Liver (tissue), 3 donors: ENCODE measurements at regions not wholly inside any gene's neighbourhood (a gene's known extent, or its start where the extent isn't known, plus 50 kb on each side); places are given as distances from the start of the nearest gene placed in this dataset.
"Not testable (repeated sequence)": the region's sequence is repeated elsewhere in the genome, so short reads cannot be mapped to it uniquely, and the experiment has no call there.

Experiments used
- CTCF ChIP-seq: fragments of 150-350 bp; IDR thresholded peaks from 2 replicates; pipeline ENCODE4 v1.5.1; 2017; ENCODE audit warnings: improper control_type of control experiment, low read depth, low read length; ENCODE audit not compliant: missing input control
- FOXA1 ChIP-seq: IDR thresholded peaks from 2 replicates; pipeline ENCODE4 v1.6.1; 2016; ENCODE audit warnings: antibody characterized with exemption
- GABPA ChIP-seq, 2 donors: IDR thresholded peaks in 1 of 2; conservative IDR thresholded peaks in 1 of 2; 2 replicates each; pipeline ENCODE4 v1.6.1; 2016; ENCODE audit warnings: antibody characterized with exemption in 2 of 2, mild to moderate bottlenecking in 1 of 2, moderate library complexity in 1 of 2
- JUND ChIP-seq, 2 donors: IDR thresholded peaks; 2 replicates each; pipeline ENCODE4 v1.6.1; 2016; ENCODE audit warnings: antibody characterized with exemption in 2 of 2
- NR2F2 ChIP-seq: IDR thresholded peaks from 2 replicates; pipeline ENCODE4 v1.6.1; 2016; ENCODE audit warnings: antibody characterized with exemption
- RAD21 ChIP-seq, 2 donors: IDR thresholded peaks; 2 replicates each; pipeline ENCODE4 v1.6.1; 2016; ENCODE audit warnings: antibody characterized with exemption in 2 of 2, mild to moderate bottlenecking in 2 of 2
- RXRA ChIP-seq, 2 donors: IDR thresholded peaks; 2 replicates each; pipeline ENCODE4 v1.6.1; 2017 to 2018; ENCODE audit warnings: antibody characterized with exemption in 2 of 2, mild to moderate bottlenecking in 1 of 2
- SP1 ChIP-seq: IDR thresholded peaks from 2 replicates; pipeline ENCODE4 v1.6.1; 2018; ENCODE audit warnings: antibody characterized with exemption, mild to moderate bottlenecking
- TAF1 ChIP-seq: conservative IDR thresholded peaks from 2 replicates; pipeline ENCODE4 v1.6.1; 2016; ENCODE audit warnings: antibody characterized with exemption, mild to moderate bottlenecking
- YY1 ChIP-seq: IDR thresholded peaks from 2 replicates; pipeline ENCODE4 v1.6.1; 2016; ENCODE audit warnings: antibody characterized with exemption, mild to moderate bottlenecking
- ZBTB33 ChIP-seq: IDR thresholded peaks from 2 replicates; pipeline ENCODE4 v1.6.1; 2016; ENCODE audit warnings: antibody characterized with exemption
- TF ChIP-seq, protein P1 (sequence below): IDR thresholded peaks from 2 replicates; pipeline ENCODE4 v1.6.1; 2016; ENCODE audit warnings: antibody characterized with exemption, mild to moderate bottlenecking
- TF ChIP-seq, protein P2 (sequence below): IDR thresholded peaks from 2 replicates; pipeline ENCODE4 v1.6.1; 2016; ENCODE audit warnings: antibody characterized with exemption
- TF ChIP-seq, protein P3 (sequence below): IDR thresholded peaks from 2 replicates; pipeline ENCODE4 v1.6.1; 2016; ENCODE audit warnings: antibody characterized with exemption
- donor health status: healthy.
- donor health status: healthy.

GRCh38 chr12:105478788-105479187 is 148.3 kb downstream of the C12orf75 start:
- TF ChIP-seq CTCF; TAF1; SP1; RAD21 (IDR thresholded peaks at IDR 0.05); JUND (IDR thresholded peaks at IDR 0.05); GABPA (IDR thresholded peaks at IDR 0.05 in 1 of 2, conservative IDR thresholded peaks at IDR 0.05 in 1 of 2); YY1; FOXA1; ZBTB33; NR2F2; RXRA (IDR thresholded peaks at IDR 0.05): not testable (repeated sequence)
- TF ChIP-seq, protein P1, sequence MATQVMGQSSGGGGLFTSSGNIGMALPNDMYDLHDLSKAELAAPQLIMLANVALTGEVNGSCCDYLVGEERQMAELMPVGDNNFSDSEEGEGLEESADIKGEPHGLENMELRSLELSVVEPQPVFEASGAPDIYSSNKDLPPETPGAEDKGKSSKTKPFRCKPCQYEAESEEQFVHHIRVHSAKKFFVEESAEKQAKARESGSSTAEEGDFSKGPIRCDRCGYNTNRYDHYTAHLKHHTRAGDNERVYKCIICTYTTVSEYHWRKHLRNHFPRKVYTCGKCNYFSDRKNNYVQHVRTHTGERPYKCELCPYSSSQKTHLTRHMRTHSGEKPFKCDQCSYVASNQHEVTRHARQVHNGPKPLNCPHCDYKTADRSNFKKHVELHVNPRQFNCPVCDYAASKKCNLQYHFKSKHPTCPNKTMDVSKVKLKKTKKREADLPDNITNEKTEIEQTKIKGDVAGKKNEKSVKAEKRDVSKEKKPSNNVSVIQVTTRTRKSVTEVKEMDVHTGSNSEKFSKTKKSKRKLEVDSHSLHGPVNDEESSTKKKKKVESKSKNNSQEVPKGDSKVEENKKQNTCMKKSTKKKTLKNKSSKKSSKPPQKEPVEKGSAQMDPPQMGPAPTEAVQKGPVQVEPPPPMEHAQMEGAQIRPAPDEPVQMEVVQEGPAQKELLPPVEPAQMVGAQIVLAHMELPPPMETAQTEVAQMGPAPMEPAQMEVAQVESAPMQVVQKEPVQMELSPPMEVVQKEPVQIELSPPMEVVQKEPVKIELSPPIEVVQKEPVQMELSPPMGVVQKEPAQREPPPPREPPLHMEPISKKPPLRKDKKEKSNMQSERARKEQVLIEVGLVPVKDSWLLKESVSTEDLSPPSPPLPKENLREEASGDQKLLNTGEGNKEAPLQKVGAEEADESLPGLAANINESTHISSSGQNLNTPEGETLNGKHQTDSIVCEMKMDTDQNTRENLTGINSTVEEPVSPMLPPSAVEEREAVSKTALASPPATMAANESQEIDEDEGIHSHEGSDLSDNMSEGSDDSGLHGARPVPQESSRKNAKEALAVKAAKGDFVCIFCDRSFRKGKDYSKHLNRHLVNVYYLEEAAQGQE, result not testable (repeated sequence)
- TF ChIP-seq, protein P2, sequence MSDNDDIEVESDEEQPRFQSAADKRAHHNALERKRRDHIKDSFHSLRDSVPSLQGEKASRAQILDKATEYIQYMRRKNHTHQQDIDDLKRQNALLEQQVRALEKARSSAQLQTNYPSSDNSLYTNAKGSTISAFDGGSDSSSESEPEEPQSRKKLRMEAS, result not testable (repeated sequence)
- TF ChIP-seq, protein P3, sequence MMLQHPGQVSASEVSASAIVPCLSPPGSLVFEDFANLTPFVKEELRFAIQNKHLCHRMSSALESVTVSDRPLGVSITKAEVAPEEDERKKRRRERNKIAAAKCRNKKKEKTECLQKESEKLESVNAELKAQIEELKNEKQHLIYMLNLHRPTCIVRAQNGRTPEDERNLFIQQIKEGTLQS, result not testable (repeated sequence)
